K562 (cell line): ENCODE measurements at regions not wholly inside any gene's neighbourhood (a gene's known extent, or its start where the extent isn't known, plus 50 kb on each side); places are given as distances from the start of the nearest gene placed in this dataset.
"Not testable (repeated sequence)": the region's sequence is repeated elsewhere in the genome, so short reads cannot be mapped to it uniquely, and the experiment has no call there.

Experiments used
- FOXK2 ChIP-seq, 2 experiments: fragments of 450-650 bp; IDR thresholded peaks in 1 of 2; conservative IDR thresholded peaks in 1 of 2; 2 replicates each; pipeline ENCODE4 v1.6.1; 2016; ENCODE audit warnings: low read depth in 2 of 2, mild to moderate bottlenecking in 1 of 2
- HNRNPK ChIP-seq: fragments of 200-400 bp; formaldehyde crosslinking; IDR thresholded peaks from one replicate; pipeline ENCODE4 v1.6.1; 2018; ENCODE audit warnings: mild to moderate bottlenecking, low read depth, low read length; ENCODE audit not compliant: poor library complexity, severe bottlenecking
- NONO ChIP-seq, 2 experiments: fragments of 200-400 bp in 1 of 2; fragments of 450-650 bp in 1 of 2; formaldehyde crosslinking in 1 of 2; IDR thresholded peaks; 2 replicates each; pipeline ENCODE4 v1.6.1; 2017; ENCODE audit warnings: low read depth in 2 of 2, mild to moderate bottlenecking in 2 of 2, moderate library complexity in 2 of 2, low read length in 1 of 2
- NR2C1 ChIP-seq, 2 experiments: fragments of 450-650 bp; IDR thresholded peaks; 2 replicates each; pipeline ENCODE4 v1.6.1; 2017; ENCODE audit warnings: mild to moderate bottlenecking in 2 of 2, antibody characterized with exemption in 1 of 2, inconsistent platforms in 1 of 2, missing compliant biosample characterization in 1 of 2, missing genetic modification characterization in 1 of 2
- NRF1 ChIP-seq, 2 experiments: fragments of 450-650 bp; IDR thresholded peaks in 1 of 2; conservative IDR thresholded peaks in 1 of 2; 2 replicates each; pipeline ENCODE4 v1.6.1; 2014; ENCODE audit warnings: mild to moderate bottlenecking in 2 of 2
- SPI1 ChIP-seq: IDR thresholded peaks from 2 replicates; pipeline ENCODE4 v1.6.1; 2011; ENCODE audit warnings: low read depth, low read length, control low read depth, borderline replicate concordance
- ZNF253 ChIP-seq: fragments of 250-450 bp; sonication (Bioruptor Pico); conservative IDR thresholded peaks from 2 replicates; pipeline ENCODE4 v1.6.1; 2021; ENCODE audit warnings: mild to moderate bottlenecking
- ZNF785 ChIP-seq: fragments of 250-450 bp; sonication (Bioruptor Pico); IDR thresholded peaks from 2 replicates; pipeline ENCODE4 v1.4.0; 2020; ENCODE audit warnings: mild to moderate bottlenecking
- TF ChIP-seq, protein P1 (sequence below): fragments of 250-450 bp; sonication (Bioruptor Pico); IDR thresholded peaks from 2 replicates; pipeline ENCODE4 v1.9.0; 2021; ENCODE audit warnings: mild to moderate bottlenecking, inconsistent platforms
- TF ChIP-seq, protein P2 (sequence below), 2 experiments: fragments of 450-650 bp in 1 of 2; IDR thresholded peaks; 2 replicates each; pipeline ENCODE4 v1.6.1; 2011 to 2017; ENCODE audit warnings: low read depth in 2 of 2, antibody characterized with exemption in 1 of 2, borderline replicate concordance in 1 of 2, low read length in 1 of 2, mild to moderate bottlenecking in 1 of 2, mixed read lengths in 1 of 2; ENCODE audit not compliant: control insufficient read depth in 1 of 2
- TF ChIP-seq, protein P3 (sequence below): fragments of 450-650 bp; IDR thresholded peaks from 2 replicates; pipeline ENCODE4 v1.6.1; 2016
- TF ChIP-seq, protein P4 (sequence below): sonication (generic); formaldehyde crosslinking; IDR thresholded peaks from 2 replicates; pipeline ENCODE4 v1.9.0; 2022; ENCODE audit warnings: mild to moderate bottlenecking, missing genetic modification reagents

DNA sequence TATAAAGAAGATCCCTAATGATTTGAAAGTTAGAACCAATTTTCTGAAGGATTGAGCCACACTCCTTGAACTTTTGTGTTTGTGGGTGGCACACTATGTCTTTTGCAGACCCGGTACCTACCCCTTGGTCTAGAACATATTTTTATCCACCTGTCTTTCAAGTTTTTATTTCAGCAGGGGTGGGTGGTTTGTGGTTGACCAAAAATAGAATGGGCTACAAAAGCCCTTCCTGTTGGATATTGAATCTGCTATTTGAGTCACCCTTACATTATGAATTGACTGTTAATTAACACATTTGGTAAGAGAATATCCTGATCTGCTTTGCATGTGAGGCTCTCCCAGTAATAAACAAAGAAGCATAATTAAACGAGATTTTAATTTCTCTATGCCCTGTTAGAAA is 401.2 kb downstream of the POTEH start:
- TF ChIP-seq ZNF785 (CRISPR knock-in tag); NONO (IDR thresholded peaks at IDR 0.05; ENCODE audit: low read depth in 2 of 2, low read length in 1 of 2); NRF1 (conservative IDR thresholded peaks at IDR 0.05 in 1 of 2, IDR thresholded peaks at IDR 0.05 in 1 of 2); HNRNPK; FOXK2 (conservative IDR thresholded peaks at IDR 0.05 in 1 of 2, IDR thresholded peaks at IDR 0.05 in 1 of 2; ENCODE audit: low read depth in 2 of 2); SPI1; NR2C1 (IDR thresholded peaks at IDR 0.05); NR2C1 (tag; IDR thresholded peaks at IDR 0.05); ZNF253 (CRISPR knock-in tag): not testable (repeated sequence)
- TF ChIP-seq, protein P1, sequence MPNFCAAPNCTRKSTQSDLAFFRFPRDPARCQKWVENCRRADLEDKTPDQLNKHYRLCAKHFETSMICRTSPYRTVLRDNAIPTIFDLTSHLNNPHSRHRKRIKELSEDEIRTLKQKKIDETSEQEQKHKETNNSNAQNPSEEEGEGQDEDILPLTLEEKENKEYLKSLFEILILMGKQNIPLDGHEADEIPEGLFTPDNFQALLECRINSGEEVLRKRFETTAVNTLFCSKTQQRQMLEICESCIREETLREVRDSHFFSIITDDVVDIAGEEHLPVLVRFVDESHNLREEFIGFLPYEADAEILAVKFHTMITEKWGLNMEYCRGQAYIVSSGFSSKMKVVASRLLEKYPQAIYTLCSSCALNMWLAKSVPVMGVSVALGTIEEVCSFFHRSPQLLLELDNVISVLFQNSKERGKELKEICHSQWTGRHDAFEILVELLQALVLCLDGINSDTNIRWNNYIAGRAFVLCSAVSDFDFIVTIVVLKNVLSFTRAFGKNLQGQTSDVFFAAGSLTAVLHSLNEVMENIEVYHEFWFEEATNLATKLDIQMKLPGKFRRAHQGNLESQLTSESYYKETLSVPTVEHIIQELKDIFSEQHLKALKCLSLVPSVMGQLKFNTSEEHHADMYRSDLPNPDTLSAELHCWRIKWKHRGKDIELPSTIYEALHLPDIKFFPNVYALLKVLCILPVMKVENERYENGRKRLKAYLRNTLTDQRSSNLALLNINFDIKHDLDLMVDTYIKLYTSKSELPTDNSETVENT (CRISPR knock-in tag) = not testable (repeated sequence)
- TF ChIP-seq, protein P2, sequence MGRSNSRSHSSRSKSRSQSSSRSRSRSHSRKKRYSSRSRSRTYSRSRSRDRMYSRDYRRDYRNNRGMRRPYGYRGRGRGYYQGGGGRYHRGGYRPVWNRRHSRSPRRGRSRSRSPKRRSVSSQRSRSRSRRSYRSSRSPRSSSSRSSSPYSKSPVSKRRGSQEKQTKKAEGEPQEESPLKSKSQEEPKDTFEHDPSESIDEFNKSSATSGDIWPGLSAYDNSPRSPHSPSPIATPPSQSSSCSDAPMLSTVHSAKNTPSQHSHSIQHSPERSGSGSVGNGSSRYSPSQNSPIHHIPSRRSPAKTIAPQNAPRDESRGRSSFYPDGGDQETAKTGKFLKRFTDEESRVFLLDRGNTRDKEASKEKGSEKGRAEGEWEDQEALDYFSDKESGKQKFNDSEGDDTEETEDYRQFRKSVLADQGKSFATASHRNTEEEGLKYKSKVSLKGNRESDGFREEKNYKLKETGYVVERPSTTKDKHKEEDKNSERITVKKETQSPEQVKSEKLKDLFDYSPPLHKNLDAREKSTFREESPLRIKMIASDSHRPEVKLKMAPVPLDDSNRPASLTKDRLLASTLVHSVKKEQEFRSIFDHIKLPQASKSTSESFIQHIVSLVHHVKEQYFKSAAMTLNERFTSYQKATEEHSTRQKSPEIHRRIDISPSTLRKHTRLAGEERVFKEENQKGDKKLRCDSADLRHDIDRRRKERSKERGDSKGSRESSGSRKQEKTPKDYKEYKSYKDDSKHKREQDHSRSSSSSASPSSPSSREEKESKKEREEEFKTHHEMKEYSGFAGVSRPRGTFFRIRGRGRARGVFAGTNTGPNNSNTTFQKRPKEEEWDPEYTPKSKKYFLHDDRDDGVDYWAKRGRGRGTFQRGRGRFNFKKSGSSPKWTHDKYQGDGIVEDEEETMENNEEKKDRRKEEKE (IDR thresholded peaks at IDR 0.05; ENCODE audit: borderline replicate concordance in 1 of 2, control insufficient read depth in 1 of 2, low read depth in 2 of 2, low read length in 1 of 2) = not testable (repeated sequence)
- TF ChIP-seq, protein P3, sequence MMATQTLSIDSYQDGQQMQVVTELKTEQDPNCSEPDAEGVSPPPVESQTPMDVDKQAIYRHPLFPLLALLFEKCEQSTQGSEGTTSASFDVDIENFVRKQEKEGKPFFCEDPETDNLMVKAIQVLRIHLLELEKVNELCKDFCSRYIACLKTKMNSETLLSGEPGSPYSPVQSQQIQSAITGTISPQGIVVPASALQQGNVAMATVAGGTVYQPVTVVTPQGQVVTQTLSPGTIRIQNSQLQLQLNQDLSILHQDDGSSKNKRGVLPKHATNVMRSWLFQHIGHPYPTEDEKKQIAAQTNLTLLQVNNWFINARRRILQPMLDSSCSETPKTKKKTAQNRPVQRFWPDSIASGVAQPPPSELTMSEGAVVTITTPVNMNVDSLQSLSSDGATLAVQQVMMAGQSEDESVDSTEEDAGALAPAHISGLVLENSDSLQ = not testable (repeated sequence)
- TF ChIP-seq, protein P4, sequence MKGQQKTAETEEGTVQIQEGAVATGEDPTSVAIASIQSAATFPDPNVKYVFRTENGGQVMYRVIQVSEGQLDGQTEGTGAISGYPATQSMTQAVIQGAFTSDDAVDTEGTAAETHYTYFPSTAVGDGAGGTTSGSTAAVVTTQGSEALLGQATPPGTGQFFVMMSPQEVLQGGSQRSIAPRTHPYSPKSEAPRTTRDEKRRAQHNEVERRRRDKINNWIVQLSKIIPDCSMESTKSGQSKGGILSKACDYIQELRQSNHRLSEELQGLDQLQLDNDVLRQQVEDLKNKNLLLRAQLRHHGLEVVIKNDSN (CRISPR knock-in tag) = not testable (repeated sequence)
